Neural cell (in vitro differentiated cells): ENCODE measurements at regions not wholly inside any gene's neighbourhood (a gene's known extent, or its start where the extent isn't known, plus 50 kb on each side); places are given as distances from the start of the nearest gene placed in this dataset.

Experiments
- H2AFZ ChIP-seq: fragments of 200-600, 300-800 bp; sonication (generic), shearing (Covaris generic); 2 replicates; pipeline ENCODE4 v1.6.0; 2014; ENCODE audit warnings: low read depth, mild to moderate bottlenecking, antibody characterized with exemption, low read length, moderate library complexity
- H3F3A ChIP-seq: fragments of 200-600 bp; shearing (Covaris generic); 2 replicates; pipeline ENCODE4 v1.6.1; 2016; ENCODE audit warnings: mild to moderate bottlenecking, moderate library complexity, mixed read lengths, antibody characterized with exemption, low read length; ENCODE audit not compliant: insufficient read depth, poor library complexity, severe bottlenecking
- H3K27ac ChIP-seq: fragments of 200-600, 300-800 bp; sonication (generic), shearing (Covaris generic); 2 replicates; pipeline ENCODE4 v1.5.1; 2014; ENCODE audit warnings: mild to moderate bottlenecking, low read length, moderate library complexity
- H3K27me3 ChIP-seq: fragments of 300-800, 200-600 bp; sonication (generic), shearing (Covaris generic); 2 replicates; pipeline ENCODE4 v1.6.0; 2014; ENCODE audit warnings: mild to moderate bottlenecking, low read depth, low read length, moderate library complexity; ENCODE audit not compliant: insufficient read depth
- H3K36me3 ChIP-seq: fragments of 300-800, 200-600 bp; sonication (generic), shearing (Covaris generic); 2 replicates; pipeline ENCODE4 v1.5.1; 2014; ENCODE audit warnings: mild to moderate bottlenecking, antibody characterized with exemption, low read length, moderate library complexity; ENCODE audit not compliant: insufficient read depth
- H3K4me2 ChIP-seq: fragments of 300-800, 200-600 bp; sonication (generic), shearing (Covaris generic); 2 replicates; pipeline ENCODE4 v1.6.0; 2014; ENCODE audit warnings: mild to moderate bottlenecking, low read length
- H3K4me3 ChIP-seq: fragments of 300-800, 200-600 bp; sonication (generic), shearing (Covaris generic); 2 replicates; pipeline ENCODE4 v1.5.1; 2014; ENCODE audit warnings: mild to moderate bottlenecking, low read length, moderate library complexity
- H3K79me2 ChIP-seq: fragments of 200-600 bp; shearing (Covaris generic); replicated peaks from 2 replicates; pipeline ENCODE4 v1.6.0; 2014; ENCODE audit warnings: mild to moderate bottlenecking, low read length, moderate library complexity; ENCODE audit not compliant: insufficient read depth
- H3K9ac ChIP-seq: fragments of 300-800, 200-600 bp; sonication (generic), shearing (Covaris generic); 2 replicates; pipeline ENCODE4 v1.6.1; 2016; ENCODE audit warnings: mild to moderate bottlenecking, low read length, mixed read lengths
- H3K9me2 ChIP-seq: fragments of 200-600 bp; shearing (Covaris generic); 2 replicates; pipeline ENCODE4 v1.6.1; 2016; ENCODE audit warnings: mild to moderate bottlenecking, low read length, mixed read lengths; ENCODE audit not compliant: insufficient read depth
- H3K9me3 ChIP-seq: fragments of 200-600, 300-800 bp; sonication (generic), shearing (Covaris generic); 2 replicates; pipeline ENCODE4 v1.6.1; 2016; ENCODE audit warnings: mild to moderate bottlenecking, mixed run types, low read length, moderate library complexity, mixed read lengths
- H4K20me1 ChIP-seq: fragments of 200-600 bp; shearing (Covaris generic); 2 replicates; pipeline ENCODE4 v1.6.1; 2016; ENCODE audit warnings: mild to moderate bottlenecking, mixed run types; ENCODE audit not compliant: insufficient read depth
- EP300 ChIP-seq: fragments of 450-650 bp; conservative IDR thresholded peaks from 2 replicates; pipeline ENCODE4 v1.6.1; 2014; ENCODE audit warnings: antibody characterized with exemption, mild to moderate bottlenecking, moderate library complexity; ENCODE audit not compliant: poor library complexity, severe bottlenecking
- EZH2 ChIP-seq: fragments of 200-600, 300-800 bp; shearing (Covaris generic), sonication (generic); IDR thresholded peaks from 2 replicates; pipeline ENCODE4 v1.6.1; 2014; ENCODE audit warnings: antibody characterized with exemption, low read length, borderline replicate concordance, mild to moderate bottlenecking; ENCODE audit not compliant: insufficient read depth, poor library complexity, severe bottlenecking
- MXI1 ChIP-seq: fragments of 450-650 bp; conservative IDR thresholded peaks from 2 replicates; pipeline ENCODE4 v1.6.1; 2014; ENCODE audit warnings: antibody characterized with exemption, mild to moderate bottlenecking; ENCODE audit not compliant: poor library complexity, severe bottlenecking
- POLR2AphosphoS5 ChIP-seq: IDR thresholded peaks from 2 replicates; pipeline ENCODE4 v1.6.1; 2012
- RAD21 ChIP-seq: fragments of 450-650 bp; conservative IDR thresholded peaks from 2 replicates; pipeline ENCODE4 v1.6.1; 2014; ENCODE audit warnings: antibody characterized with exemption, mild to moderate bottlenecking, moderate library complexity
- SMC3 ChIP-seq: fragments of 450-650 bp; conservative IDR thresholded peaks from 2 replicates; pipeline ENCODE4 v1.6.1; 2014; ENCODE audit warnings: antibody characterized with exemption, mild to moderate bottlenecking, moderate library complexity; ENCODE audit not compliant: poor library complexity
- TAF1 ChIP-seq: IDR thresholded peaks from 2 replicates; pipeline ENCODE4 v1.6.1; 2012; ENCODE audit warnings: low read depth
- TF ChIP-seq, protein P1 (sequence below): fragments of 450-650 bp; IDR thresholded peaks from 2 replicates; pipeline ENCODE4 v1.5.1; 2014; ENCODE audit warnings: antibody characterized with exemption, mild to moderate bottlenecking, moderate library complexity; ENCODE audit not compliant: poor library complexity, severe bottlenecking
- TF ChIP-seq, protein P2 (sequence below): IDR thresholded peaks from 2 replicates; pipeline ENCODE4 v1.6.1; 2012; ENCODE audit warnings: borderline replicate concordance

DNA sequence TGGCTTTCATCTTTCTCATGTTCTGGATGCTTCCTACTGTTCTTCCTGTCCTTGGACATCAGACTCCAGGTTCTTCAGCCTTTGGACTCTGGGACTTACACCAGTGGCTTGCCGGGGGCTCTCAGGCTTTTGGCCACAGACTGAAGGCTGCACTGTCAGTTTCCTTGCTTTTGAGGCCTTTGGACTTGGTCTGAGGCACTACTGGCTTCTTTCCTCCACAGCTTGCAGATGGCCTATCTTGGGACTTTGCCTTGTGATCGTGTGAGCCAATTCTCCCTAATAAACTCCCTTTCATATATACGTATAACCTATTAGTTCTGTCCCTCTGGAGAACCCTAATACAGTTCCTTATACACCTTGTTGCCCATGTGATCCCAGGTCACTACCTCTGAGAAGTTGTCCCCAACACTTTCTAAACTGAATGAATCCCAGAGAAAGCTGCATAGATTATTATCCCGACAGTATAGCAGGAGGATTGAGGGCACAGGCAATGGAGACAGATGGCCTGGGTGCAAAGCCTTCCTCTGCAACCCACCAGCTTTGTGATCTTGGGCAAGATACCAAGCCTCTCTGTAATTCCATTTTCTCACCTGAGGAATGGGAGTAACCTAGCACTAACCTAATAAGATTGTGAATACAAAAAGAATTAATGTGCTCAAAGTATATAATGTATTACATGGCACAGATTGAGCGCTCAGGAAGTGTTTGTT lies 449.6 kb upstream of the BRINP1 start:
- Histone ChIP-seq H3K9me2 (no peaks in the 10 kb centered on the region), H4K20me1 (no peaks in the 10 kb centered on the region), H3K27me3 (no peaks in the 10 kb centered on the region), H2AFZ (no peak overlapping the region), H3K4me3 (no peak overlapping the region), H3K27ac (no peak overlapping the region), H3F3A (no peaks in the 10 kb centered on the region), H3K9me3 (no peaks in the 10 kb centered on the region), H3K79me2 (no peaks in the 10 kb centered on the region), H3K4me2 (no peak overlapping the region), H3K36me3 (no peaks in the 10 kb centered on the region), H3K9ac (no peak overlapping the region)
- no peak for TF ChIP-seq EZH2
- TF ChIP-seq RAD21, result no peak
- TF ChIP-seq MXI1, result no peak
- no peak for TF ChIP-seq EP300
- TF ChIP-seq, protein P1, sequence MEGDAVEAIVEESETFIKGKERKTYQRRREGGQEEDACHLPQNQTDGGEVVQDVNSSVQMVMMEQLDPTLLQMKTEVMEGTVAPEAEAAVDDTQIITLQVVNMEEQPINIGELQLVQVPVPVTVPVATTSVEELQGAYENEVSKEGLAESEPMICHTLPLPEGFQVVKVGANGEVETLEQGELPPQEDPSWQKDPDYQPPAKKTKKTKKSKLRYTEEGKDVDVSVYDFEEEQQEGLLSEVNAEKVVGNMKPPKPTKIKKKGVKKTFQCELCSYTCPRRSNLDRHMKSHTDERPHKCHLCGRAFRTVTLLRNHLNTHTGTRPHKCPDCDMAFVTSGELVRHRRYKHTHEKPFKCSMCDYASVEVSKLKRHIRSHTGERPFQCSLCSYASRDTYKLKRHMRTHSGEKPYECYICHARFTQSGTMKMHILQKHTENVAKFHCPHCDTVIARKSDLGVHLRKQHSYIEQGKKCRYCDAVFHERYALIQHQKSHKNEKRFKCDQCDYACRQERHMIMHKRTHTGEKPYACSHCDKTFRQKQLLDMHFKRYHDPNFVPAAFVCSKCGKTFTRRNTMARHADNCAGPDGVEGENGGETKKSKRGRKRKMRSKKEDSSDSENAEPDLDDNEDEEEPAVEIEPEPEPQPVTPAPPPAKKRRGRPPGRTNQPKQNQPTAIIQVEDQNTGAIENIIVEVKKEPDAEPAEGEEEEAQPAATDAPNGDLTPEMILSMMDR, result no peak
- TF ChIP-seq SMC3, result no peak
- TF ChIP-seq POLR2AphosphoS5, result no peak
- no peak for TF ChIP-seq TAF1
- TF ChIP-seq, protein P2, sequence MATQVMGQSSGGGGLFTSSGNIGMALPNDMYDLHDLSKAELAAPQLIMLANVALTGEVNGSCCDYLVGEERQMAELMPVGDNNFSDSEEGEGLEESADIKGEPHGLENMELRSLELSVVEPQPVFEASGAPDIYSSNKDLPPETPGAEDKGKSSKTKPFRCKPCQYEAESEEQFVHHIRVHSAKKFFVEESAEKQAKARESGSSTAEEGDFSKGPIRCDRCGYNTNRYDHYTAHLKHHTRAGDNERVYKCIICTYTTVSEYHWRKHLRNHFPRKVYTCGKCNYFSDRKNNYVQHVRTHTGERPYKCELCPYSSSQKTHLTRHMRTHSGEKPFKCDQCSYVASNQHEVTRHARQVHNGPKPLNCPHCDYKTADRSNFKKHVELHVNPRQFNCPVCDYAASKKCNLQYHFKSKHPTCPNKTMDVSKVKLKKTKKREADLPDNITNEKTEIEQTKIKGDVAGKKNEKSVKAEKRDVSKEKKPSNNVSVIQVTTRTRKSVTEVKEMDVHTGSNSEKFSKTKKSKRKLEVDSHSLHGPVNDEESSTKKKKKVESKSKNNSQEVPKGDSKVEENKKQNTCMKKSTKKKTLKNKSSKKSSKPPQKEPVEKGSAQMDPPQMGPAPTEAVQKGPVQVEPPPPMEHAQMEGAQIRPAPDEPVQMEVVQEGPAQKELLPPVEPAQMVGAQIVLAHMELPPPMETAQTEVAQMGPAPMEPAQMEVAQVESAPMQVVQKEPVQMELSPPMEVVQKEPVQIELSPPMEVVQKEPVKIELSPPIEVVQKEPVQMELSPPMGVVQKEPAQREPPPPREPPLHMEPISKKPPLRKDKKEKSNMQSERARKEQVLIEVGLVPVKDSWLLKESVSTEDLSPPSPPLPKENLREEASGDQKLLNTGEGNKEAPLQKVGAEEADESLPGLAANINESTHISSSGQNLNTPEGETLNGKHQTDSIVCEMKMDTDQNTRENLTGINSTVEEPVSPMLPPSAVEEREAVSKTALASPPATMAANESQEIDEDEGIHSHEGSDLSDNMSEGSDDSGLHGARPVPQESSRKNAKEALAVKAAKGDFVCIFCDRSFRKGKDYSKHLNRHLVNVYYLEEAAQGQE, result no peak

DNA sequence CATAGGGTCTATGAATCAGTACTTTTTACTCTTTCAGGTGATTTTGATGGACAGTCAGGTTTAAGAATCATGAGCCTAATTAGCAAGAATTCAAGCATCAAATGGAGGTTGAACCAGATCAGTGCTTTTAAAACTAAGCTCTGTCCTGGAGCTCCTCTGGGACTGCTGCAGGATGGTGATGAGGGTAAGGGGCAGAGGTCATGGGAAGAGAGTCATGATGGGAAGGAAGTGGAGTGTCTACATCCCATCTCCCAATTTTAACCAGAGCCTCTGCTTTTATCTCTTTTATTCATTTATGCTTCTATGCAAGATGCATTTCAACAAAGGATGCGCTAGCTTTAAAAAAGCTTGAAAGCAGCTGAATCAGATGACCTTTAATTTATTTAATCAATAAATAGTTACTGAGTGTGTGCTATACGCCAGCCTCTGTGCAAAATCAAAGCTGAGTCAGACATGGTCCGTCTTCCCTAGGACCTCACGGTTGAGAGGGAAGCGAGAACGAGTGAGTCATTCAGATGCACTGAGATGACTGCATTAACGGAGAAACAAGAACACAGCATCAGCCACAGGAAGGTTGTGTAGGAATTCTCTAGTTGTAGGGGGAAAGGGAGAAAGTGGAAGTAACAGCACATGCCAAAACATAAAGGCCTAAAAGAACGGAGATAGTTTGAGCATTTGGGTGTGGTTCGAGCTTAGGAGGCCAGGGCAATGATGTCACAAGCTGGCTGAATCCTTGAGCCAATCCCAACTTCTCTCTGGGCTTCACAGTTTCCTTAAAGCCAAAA lies 441.6 kb upstream of the BRINP1 start:
- Histone ChIP-seq H3K4me3 (no peak overlapping the region), H3K4me2 (no peak overlapping the region), H2AFZ (no peak overlapping the region), H3K36me3 (no peaks in the 10 kb centered on the region), H3K27ac (no peak overlapping the region), H3K9me3 (no peaks in the 10 kb centered on the region), H3F3A (no peaks in the 10 kb centered on the region), H3K9me2 (no peaks in the 10 kb centered on the region), H4K20me1 (no peaks in the 10 kb centered on the region), H3K27me3 (no peaks in the 10 kb centered on the region), H3K79me2 (no peaks in the 10 kb centered on the region), H3K9ac (no peak overlapping the region)
- TF ChIP-seq TAF1 (no peak), POLR2AphosphoS5 (no peak), MXI1 (no peak), SMC3 (no peak), EP300 (no peak), RAD21 (no peak), EZH2 (no peak)
- TF ChIP-seq, protein P2, result no peak
- TF ChIP-seq, protein P1, result no peak
